Lower leg skin (tissue), 4 donors: ENCODE measurements at regions not wholly inside any gene's neighbourhood (a gene's known extent, or its start where the extent isn't known, plus 50 kb on each side); places are given as distances from the start of the nearest gene placed in this dataset.

Source experiments
- DNase-seq, 2 donors: peaks; one replicate each; pipeline ENCODE4 v3.0.0-alpha.2; 2019; ENCODE audit warnings: low spot score in 2 of 2
- H3K4me3 ChIP-seq: fragments of 200-600 bp; sonication (generic); 2 replicates; pipeline ENCODE4 v1.5.1; 2017; ENCODE audit warnings: mild to moderate bottlenecking, low read depth; ENCODE audit not compliant: poor library complexity, severe bottlenecking
- POLR2A ChIP-seq, 2 donors: fragments of 450-650 bp; IDR thresholded peaks; one replicate each; pipeline ENCODE4 v1.6.1; 2016 to 2017; ENCODE audit warnings: antibody characterized with exemption in 2 of 2, mild to moderate bottlenecking in 1 of 2, moderate library complexity in 1 of 2
- WGBS, 2 donors: methylation state at CpG; one replicate each; pipeline ENCODE4 v1.1.5; 2018; 5-methylcytosine and 5-hydroxymethylcytosine counted together
- intact Hi-C: fragments of 100-400 bp; cut with DNase I; formaldehyde crosslinking; loops from one replicate; pipeline ENCODE4 v1.15.0; 2023; ENCODE audit warnings: low total_unique reads
- TF ChIP-seq, protein P1 (sequence below), 3 donors: fragments of 450-650 bp; IDR thresholded peaks; one replicate each; pipeline ENCODE4 v1.5.1; 2016; ENCODE audit warnings: antibody characterized with exemption in 3 of 3, mild to moderate bottlenecking in 3 of 3, moderate library complexity in 2 of 3

DNA sequence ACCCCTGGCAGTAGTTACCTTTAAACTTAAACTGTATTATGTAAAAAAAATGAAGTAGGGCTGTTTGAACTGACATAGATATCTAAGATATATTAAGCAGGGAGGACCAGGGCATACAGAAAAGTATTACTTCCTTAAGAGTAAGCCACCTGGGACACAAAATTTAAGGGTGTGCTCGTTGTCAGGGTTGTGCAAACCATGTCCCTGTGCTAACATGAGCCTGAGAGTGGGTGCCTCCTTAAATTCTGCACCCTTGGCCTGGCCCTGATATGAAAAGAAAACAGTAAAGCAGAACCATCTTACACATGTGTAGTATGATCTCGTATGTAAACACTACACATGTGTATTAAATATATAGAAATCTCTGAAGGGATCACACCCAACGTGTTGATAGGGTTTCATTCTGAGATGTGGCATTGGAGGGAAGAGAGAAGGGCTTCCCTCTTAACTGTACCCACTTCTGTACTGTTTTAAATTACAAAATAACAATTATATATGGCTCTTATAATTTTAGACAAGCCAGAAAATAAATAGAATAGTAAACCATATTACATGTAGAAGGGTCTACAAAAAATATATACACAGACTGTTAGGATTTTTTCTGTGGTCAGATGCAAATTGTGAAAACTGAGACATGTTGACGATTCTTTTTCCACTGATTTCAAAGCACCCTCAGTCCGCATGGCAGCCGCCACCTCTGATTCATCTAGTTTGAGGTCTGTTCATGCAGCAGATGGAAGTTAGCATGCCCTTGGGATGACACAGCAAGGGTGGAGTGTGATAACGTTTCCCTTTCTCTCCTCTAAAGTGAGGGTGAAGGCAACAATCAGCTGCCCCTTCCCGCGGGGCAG lies 400.8 kb upstream of the PROK2 start:
- no peak for DNase-seq
- TF ChIP-seq POLR2A (IDR thresholded peaks at IDR 0.05), result no peak
- TF ChIP-seq, protein P1, sequence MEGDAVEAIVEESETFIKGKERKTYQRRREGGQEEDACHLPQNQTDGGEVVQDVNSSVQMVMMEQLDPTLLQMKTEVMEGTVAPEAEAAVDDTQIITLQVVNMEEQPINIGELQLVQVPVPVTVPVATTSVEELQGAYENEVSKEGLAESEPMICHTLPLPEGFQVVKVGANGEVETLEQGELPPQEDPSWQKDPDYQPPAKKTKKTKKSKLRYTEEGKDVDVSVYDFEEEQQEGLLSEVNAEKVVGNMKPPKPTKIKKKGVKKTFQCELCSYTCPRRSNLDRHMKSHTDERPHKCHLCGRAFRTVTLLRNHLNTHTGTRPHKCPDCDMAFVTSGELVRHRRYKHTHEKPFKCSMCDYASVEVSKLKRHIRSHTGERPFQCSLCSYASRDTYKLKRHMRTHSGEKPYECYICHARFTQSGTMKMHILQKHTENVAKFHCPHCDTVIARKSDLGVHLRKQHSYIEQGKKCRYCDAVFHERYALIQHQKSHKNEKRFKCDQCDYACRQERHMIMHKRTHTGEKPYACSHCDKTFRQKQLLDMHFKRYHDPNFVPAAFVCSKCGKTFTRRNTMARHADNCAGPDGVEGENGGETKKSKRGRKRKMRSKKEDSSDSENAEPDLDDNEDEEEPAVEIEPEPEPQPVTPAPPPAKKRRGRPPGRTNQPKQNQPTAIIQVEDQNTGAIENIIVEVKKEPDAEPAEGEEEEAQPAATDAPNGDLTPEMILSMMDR (IDR thresholded peaks at IDR 0.05), result no peak
- H3K4me3 ChIP-seq, result no peak overlapping the region
- 39 to 49% methylated on average over 9 of the region's 9 CpGs for WGBS, 2 donors
- intact Hi-C loops, result no loop called here

DNA sequence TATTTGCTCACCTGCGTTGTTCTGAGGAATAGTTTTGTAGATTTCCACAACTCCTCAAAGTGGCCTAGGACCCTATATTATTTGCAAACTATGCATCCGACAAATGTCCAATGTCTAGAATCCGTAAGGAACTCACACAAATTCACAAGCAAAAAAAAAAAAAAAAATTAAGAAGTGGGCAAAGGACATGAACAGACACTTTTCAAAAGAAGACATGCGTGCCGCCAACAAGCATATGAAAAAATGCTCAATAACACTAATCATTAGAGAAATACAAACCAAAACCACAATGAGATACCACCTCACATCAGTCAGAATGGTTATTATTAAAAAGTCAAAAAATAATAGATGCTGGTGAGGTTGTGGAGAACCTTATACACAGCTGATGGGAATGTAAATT lies 398.5 kb upstream of the PROK2 start:
- H3K4me3 ChIP-seq, result no peak overlapping the region
- intact Hi-C loops, result no loop called here
- 99% methylated on average over 5 of the region's 5 CpGs for WGBS, 2 donors
- DNase-seq, result no peak
- no peak for TF ChIP-seq POLR2A (IDR thresholded peaks at IDR 0.05)
- TF ChIP-seq, protein P1 (IDR thresholded peaks at IDR 0.05), result no peak

- H3K4me3 ChIP-seq, result no peak overlapping the region
- TF ChIP-seq, protein P1 (IDR thresholded peaks at IDR 0.05), result no peak
- TF ChIP-seq POLR2A (IDR thresholded peaks at IDR 0.05), result no peak
- no peak for DNase-seq
- intact Hi-C loops, result no loop called here
These were observed 397.3 kb upstream of the PROK2 start for GRCh38 chr3:72182206-72182605.

DNA sequence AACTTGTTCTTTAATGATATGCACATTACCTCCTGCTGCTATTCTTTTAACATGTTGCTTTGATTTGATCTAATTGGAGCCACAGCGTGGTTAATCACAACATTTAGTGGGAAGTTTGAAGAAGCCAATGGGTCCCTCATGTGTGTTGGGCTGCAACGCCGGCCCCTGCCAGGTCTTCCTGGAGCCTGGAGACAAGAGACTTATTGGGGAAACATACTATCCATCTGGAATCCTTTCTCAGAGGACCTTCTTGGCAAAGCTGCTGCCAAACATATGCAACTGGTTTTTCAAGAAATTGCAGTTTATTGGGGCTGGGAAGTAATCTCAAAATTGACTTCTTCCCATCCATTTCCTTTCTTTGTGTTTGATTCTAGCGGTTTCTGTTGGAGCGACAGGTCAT lies 396.3 kb upstream of the PROK2 start:
- DNase-seq, result no peak
- H3K4me3 ChIP-seq, result no peak overlapping the region
- intact Hi-C loops, result no loop called here
- 32 to 48% methylated on average over 5 of the region's 5 CpGs for WGBS, 2 donors
- TF ChIP-seq POLR2A (IDR thresholded peaks at IDR 0.05), result no peak
- TF ChIP-seq, protein P1 (IDR thresholded peaks at IDR 0.05), result no peak

- 83 to 89% methylated on average over 1 of the region's 1 CpG for WGBS, 2 donors
- H3K4me3 ChIP-seq, result no peak overlapping the region
- no peak for TF ChIP-seq POLR2A (IDR thresholded peaks at IDR 0.05)
- TF ChIP-seq, protein P1 (IDR thresholded peaks at IDR 0.05), result no peak
- intact Hi-C loops, result no loop called here
- DNase-seq, result no peak
These were observed 395.5 kb upstream of the PROK2 start for GRCh38 chr3:72180405-72180804.

DNA sequence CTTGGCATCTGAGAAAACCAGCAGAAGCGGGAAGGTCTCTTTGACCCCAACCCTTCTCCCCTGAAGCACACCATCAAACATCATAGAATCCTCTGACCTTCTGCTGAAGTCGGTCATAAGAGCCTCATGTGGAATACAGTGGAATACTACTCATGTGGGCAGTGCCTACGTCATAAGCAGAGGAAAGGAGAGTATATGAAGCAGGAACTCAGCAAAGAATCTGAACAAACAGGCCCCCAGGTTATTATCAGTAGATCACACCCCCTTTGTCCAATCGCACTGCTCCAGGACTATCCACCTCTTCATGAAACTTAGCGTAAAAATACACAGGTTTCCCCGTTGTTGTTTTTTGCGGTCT lies 394.1 kb upstream of the PROK2 start:
- no peak overlapping the region for H3K4me3 ChIP-seq
- TF ChIP-seq, protein P1 (IDR thresholded peaks at IDR 0.05), result no peak
- TF ChIP-seq POLR2A (IDR thresholded peaks at IDR 0.05), result no peak
- intact Hi-C loops, result no loop called here
- DNase-seq, result no peak
- 94 to 95% methylated on average over 7 of the region's 7 CpGs for WGBS, 2 donors
